ENCODE measurements at regions not wholly inside any gene's neighbourhood (a gene's known extent, or its start where the extent isn't known, plus 50 kb on each side); places are given as distances from the start of the nearest gene placed in this dataset.

DNA sequence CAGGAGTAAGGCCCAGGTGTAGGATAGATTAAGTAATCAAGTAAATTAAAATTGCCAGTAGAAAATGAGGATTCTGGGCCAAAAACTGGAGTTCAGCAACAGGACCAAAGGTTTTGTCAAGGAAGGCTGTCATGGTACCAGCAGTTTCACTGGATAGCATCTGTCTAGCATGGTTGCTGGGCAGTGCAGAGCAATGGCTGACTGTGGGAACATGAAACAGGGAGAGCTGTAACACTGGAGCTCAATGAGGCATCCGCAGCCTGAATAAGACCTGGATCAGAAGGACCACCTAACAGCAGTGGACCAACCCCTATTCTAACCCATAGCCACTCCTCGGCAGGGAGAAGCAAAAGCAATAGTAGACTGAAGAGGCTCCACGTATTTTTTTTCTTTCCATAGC lies 132.4 kb downstream of the ATOH1 start:
- TF ChIP-seq, protein P1, sequence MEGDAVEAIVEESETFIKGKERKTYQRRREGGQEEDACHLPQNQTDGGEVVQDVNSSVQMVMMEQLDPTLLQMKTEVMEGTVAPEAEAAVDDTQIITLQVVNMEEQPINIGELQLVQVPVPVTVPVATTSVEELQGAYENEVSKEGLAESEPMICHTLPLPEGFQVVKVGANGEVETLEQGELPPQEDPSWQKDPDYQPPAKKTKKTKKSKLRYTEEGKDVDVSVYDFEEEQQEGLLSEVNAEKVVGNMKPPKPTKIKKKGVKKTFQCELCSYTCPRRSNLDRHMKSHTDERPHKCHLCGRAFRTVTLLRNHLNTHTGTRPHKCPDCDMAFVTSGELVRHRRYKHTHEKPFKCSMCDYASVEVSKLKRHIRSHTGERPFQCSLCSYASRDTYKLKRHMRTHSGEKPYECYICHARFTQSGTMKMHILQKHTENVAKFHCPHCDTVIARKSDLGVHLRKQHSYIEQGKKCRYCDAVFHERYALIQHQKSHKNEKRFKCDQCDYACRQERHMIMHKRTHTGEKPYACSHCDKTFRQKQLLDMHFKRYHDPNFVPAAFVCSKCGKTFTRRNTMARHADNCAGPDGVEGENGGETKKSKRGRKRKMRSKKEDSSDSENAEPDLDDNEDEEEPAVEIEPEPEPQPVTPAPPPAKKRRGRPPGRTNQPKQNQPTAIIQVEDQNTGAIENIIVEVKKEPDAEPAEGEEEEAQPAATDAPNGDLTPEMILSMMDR (IDR thresholded peaks at IDR 0.05; ENCODE audit: poor library complexity, severe bottlenecking), result no peak
- TF ChIP-seq EZH2 (IDR thresholded peaks at IDR 0.05; ENCODE audit: borderline replicate concordance, insufficient read depth, low read length, poor library complexity, severe bottlenecking) (no peak), POLR2AphosphoS5 (IDR thresholded peaks at IDR 0.05) (no peak)

Data from neural cell (in vitro differentiated cells).